ENCODE measurements at regions not wholly inside any gene's neighbourhood (a gene's known extent, or its start where the extent isn't known, plus 50 kb on each side); places are given as distances from the start of the nearest gene placed in this dataset.

- ATAC-seq (ENCODE audit: low read depth), result peak; percentile 55; the same call in 2 of the 3 replicates
- TF ChIP-seq, protein P1, sequence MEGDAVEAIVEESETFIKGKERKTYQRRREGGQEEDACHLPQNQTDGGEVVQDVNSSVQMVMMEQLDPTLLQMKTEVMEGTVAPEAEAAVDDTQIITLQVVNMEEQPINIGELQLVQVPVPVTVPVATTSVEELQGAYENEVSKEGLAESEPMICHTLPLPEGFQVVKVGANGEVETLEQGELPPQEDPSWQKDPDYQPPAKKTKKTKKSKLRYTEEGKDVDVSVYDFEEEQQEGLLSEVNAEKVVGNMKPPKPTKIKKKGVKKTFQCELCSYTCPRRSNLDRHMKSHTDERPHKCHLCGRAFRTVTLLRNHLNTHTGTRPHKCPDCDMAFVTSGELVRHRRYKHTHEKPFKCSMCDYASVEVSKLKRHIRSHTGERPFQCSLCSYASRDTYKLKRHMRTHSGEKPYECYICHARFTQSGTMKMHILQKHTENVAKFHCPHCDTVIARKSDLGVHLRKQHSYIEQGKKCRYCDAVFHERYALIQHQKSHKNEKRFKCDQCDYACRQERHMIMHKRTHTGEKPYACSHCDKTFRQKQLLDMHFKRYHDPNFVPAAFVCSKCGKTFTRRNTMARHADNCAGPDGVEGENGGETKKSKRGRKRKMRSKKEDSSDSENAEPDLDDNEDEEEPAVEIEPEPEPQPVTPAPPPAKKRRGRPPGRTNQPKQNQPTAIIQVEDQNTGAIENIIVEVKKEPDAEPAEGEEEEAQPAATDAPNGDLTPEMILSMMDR (IDR thresholded peaks at IDR 0.05; ENCODE audit: poor library complexity, severe bottlenecking), result no peak
- Histone ChIP-seq H3K27ac (ENCODE audit: poor library complexity, severe bottlenecking) (no peak overlapping the region), H3K27me3 (ENCODE audit: insufficient read depth, poor library complexity, severe bottlenecking) (peaks cover 4% of the 10 kb centered on the region), H3K36me3 (ENCODE audit: low read depth) (no peaks in the 10 kb centered on the region), H3K9me3 (ENCODE audit: severe bottlenecking) (no peaks in the 10 kb centered on the region), H3K4me3 (ENCODE audit: severe bottlenecking) (no peak overlapping the region), H3K4me1 (ENCODE audit: insufficient read depth, poor library complexity, severe bottlenecking) (no peaks in the 10 kb centered on the region)
- DNase-seq (ENCODE audit: low spot score), result no peak
These were observed 139.4 kb upstream of the ID4 start for GRCh38 chr6:19697744-19698290.

- H3K4me3 ChIP-seq (ENCODE audit: severe bottlenecking), result no peak overlapping the region
- no peaks in the 10 kb centered on the region for H3K9me3 ChIP-seq (ENCODE audit: severe bottlenecking)
- H3K4me1 ChIP-seq (ENCODE audit: insufficient read depth, poor library complexity, severe bottlenecking), result no peaks in the 10 kb centered on the region
- TF ChIP-seq, protein P1 (IDR thresholded peaks at IDR 0.05; ENCODE audit: poor library complexity, severe bottlenecking), result no peak
- H3K27ac ChIP-seq (ENCODE audit: poor library complexity, severe bottlenecking), result no peak overlapping the region
- H3K27me3 ChIP-seq (ENCODE audit: insufficient read depth, poor library complexity, severe bottlenecking), result no peaks in the 10 kb centered on the region
- no peaks in the 10 kb centered on the region for H3K36me3 ChIP-seq (ENCODE audit: low read depth)
- DNase-seq (ENCODE audit: low spot score) (no peak), ATAC-seq (ENCODE audit: low read depth) (no peak)
These were observed 137.2 kb upstream of the ID4 start for GRCh38 chr6:19699932-19700331.

GRCh38 chr6:19705606-19706005 is 131.6 kb upstream of the ID4 start:
- ATAC-seq (ENCODE audit: low read depth), result no peak
- TF ChIP-seq, protein P1 (IDR thresholded peaks at IDR 0.05; ENCODE audit: poor library complexity, severe bottlenecking), result no peak

DNA sequence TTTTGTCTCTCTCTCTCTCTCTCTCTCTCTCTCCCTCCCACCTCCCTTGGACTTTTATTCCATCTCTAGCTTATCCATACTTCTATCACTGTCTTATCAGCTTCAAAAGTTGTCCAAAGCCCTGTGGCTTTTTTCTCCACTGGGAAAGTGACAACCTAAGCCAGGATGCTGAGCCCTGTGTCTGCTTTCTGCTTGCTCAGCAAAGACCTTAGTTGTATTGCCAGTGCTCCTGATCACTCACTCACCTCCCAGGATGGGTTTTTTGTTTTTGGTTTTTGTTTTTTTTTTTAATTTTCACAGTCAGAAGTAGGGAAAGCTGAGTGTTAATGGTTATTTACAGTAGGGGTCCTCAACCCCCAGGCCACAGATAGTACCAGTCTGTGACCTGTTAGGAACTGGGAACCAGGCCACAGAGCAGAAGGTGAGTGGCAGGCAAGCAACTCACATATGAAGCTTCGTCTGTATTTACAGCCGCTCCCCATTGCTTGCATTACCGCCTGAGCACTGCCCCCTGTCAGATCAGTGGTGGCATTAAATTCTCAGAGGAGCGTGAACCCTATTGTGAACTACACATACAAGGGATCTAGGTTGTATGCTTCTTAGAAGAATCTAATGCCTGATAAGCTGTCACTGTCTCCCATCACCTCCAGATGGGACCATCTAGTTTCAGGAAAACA is 125.0 kb upstream of the ID4 start:
- H3K36me3 ChIP-seq (ENCODE audit: low read depth), result no peaks in the 10 kb centered on the region
- ATAC-seq (ENCODE audit: low read depth) (no peak), DNase-seq (ENCODE audit: low spot score) (no peak)
- TF ChIP-seq, protein P1 (IDR thresholded peaks at IDR 0.05; ENCODE audit: poor library complexity, severe bottlenecking), result no peak
- H3K4me3 ChIP-seq (ENCODE audit: severe bottlenecking), result no peak overlapping the region
- no peaks in the 10 kb centered on the region for H3K4me1 ChIP-seq (ENCODE audit: insufficient read depth, poor library complexity, severe bottlenecking)
- H3K27ac ChIP-seq (ENCODE audit: poor library complexity, severe bottlenecking), result no peak overlapping the region
- H3K9me3 ChIP-seq (ENCODE audit: severe bottlenecking), result no peaks in the 10 kb centered on the region
- H3K27me3 ChIP-seq (ENCODE audit: insufficient read depth, poor library complexity, severe bottlenecking), result no peaks in the 10 kb centered on the region

More at GRCh38 chr6:19705606-19706005, 131.6 kb upstream of the ID4 start:
- DNase-seq (ENCODE audit: low spot score), result no peak
- no peaks in the 10 kb centered on the region for H3K9me3 ChIP-seq (ENCODE audit: severe bottlenecking)
- H3K27me3 ChIP-seq (ENCODE audit: insufficient read depth, poor library complexity, severe bottlenecking), result no peaks in the 10 kb centered on the region
- H3K4me3 ChIP-seq (ENCODE audit: severe bottlenecking), result no peak overlapping the region
- H3K36me3 ChIP-seq (ENCODE audit: low read depth), result no peaks in the 10 kb centered on the region
- H3K27ac ChIP-seq (ENCODE audit: poor library complexity, severe bottlenecking), result no peak overlapping the region
- no peaks in the 10 kb centered on the region for H3K4me1 ChIP-seq (ENCODE audit: insufficient read depth, poor library complexity, severe bottlenecking)

GRCh38 chr6:19712998-19713397 is 124.2 kb upstream of the ID4 start:
- H3K4me1 ChIP-seq (ENCODE audit: insufficient read depth, poor library complexity, severe bottlenecking), result no peaks in the 10 kb centered on the region
- no peak overlapping the region for H3K4me3 ChIP-seq (ENCODE audit: severe bottlenecking)
- H3K9me3 ChIP-seq (ENCODE audit: severe bottlenecking), result no peaks in the 10 kb centered on the region
- H3K27ac ChIP-seq (ENCODE audit: poor library complexity, severe bottlenecking), result no peak overlapping the region
- TF ChIP-seq, protein P1 (IDR thresholded peaks at IDR 0.05; ENCODE audit: poor library complexity, severe bottlenecking), result no peak
- no peaks in the 10 kb centered on the region for H3K36me3 ChIP-seq (ENCODE audit: low read depth)
- DNase-seq (ENCODE audit: low spot score) (no peak), ATAC-seq (ENCODE audit: low read depth) (no peak)
- no peaks in the 10 kb centered on the region for H3K27me3 ChIP-seq (ENCODE audit: insufficient read depth, poor library complexity, severe bottlenecking)

All from RWPE2 (cell line).